ENCODE measurements at regions not wholly inside any gene's neighbourhood (a gene's known extent, or its start where the extent isn't known, plus 50 kb on each side); places are given as distances from the start of the nearest gene placed in this dataset.

DNA sequence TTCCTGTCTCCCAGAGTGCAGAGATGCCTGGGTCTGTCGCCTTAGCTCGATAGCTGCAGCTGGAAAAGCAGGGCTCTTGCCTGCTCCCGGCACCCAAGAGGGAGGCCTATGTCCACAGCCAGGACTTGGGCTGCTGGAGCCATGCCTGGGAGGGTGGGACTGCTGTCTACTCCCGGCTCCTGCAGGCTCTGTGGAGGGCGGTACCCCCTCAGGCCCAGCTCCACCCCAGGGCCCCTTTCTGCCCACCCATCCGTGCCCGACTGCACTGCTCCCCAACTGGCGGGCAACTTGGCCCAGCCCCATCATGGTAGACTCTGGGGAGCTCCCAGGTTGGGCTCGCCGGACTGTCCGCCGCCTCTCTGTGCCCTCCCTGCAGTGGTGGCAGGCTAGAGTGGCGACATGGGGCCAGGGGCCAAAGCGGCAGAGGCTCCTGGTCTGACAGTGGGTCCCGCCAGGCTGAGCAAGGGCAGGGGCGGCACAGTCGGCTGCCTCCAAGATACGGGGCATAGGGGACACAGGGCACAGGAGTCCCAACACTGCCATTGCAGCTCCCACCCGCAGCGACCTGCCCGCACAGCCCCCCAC lies 901.0 kb downstream of the CCDC85A start:
- Histone ChIP-seq H3K27ac (no peak overlapping the region), H3K27me3 (replicated peaks) (no peaks in the 10 kb centered on the region), H3K36me3 (no peaks in the 10 kb centered on the region), H3K4me1 (replicated peaks) (no peaks in the 10 kb centered on the region), H3K9me3 (replicated peaks) (no peaks in the 10 kb centered on the region), H3K4me3 (no peak overlapping the region)
- no peak for DNase-seq (ENCODE audit: low read depth in 1 of 2, low spot score in 2 of 2)

DNA sequence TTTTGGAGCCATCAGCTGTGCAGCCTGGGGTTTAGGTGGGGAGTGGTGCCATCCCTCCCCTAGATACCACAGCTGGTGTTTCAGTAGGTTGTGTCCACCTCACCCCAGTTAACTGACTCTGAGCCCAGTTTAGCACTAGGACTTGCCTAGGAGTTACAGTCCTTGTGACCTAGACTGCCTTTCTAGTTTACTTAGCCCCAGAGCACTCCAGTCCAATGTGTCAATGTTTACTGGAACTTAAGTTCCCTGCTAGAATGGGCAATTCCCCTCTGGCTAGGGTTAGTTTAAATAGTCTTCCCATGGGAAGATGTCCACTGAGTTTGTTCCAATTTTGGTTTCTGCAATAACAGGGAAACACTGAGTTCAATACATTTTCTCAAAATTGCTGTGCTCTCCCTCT lies 909.2 kb downstream of the CCDC85A start:
- H3K4me1 ChIP-seq (replicated peaks) = no peaks in the 10 kb centered on the region
- no peak overlapping the region for H3K4me3 ChIP-seq
- no peak for DNase-seq (ENCODE audit: low read depth in 1 of 2, low spot score in 2 of 2)
- no peaks in the 10 kb centered on the region for H3K36me3 ChIP-seq
- no peaks in the 10 kb centered on the region for H3K27me3 ChIP-seq (replicated peaks)
- 0 out of 2 replicates have a peak, but pooled peaks cover 2% of the 10 kb centered on the region for H3K9me3 ChIP-seq (replicated peaks)
- H3K27ac ChIP-seq = no peak overlapping the region

- no peaks in the 10 kb centered on the region for H3K9me3 ChIP-seq (replicated peaks)
- H3K27me3 ChIP-seq (replicated peaks) = no peaks in the 10 kb centered on the region
- no peak for DNase-seq (ENCODE audit: low read depth in 1 of 2, low spot score in 2 of 2)
- H3K4me1 ChIP-seq (replicated peaks) = no peaks in the 10 kb centered on the region
- no peak overlapping the region for H3K4me3 ChIP-seq
- H3K27ac ChIP-seq = no peak overlapping the region
- no peaks in the 10 kb centered on the region for H3K36me3 ChIP-seq
Observed at GRCh38 chr2:57097855-57098254, 914.1 kb downstream of the CCDC85A start.

DNA sequence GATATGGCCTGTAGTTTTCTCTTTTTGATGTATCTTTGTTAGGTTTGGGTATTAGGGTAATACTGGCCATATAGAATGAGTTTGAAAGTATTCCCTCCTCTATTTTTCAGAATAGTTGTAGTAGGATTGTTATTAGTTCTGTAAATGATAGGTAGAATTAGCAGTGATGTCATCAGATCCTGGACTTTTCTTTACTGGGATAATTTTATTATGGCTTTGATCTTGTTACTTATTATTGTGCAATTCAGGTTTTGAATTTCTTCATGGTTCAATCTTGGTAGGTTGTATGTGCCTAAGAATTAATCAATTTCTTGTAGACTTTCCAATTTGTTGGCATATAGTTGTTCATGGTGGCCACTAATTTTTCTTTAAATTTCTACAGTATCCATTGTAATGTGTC lies 916.6 kb downstream of the CCDC85A start:
- Histone ChIP-seq H3K4me1 (replicated peaks) (no peaks in the 10 kb centered on the region), H3K27ac (no peak overlapping the region), H3K9me3 (replicated peaks) (no peaks in the 10 kb centered on the region), H3K36me3 (no peaks in the 10 kb centered on the region), H3K27me3 (replicated peaks) (no peaks in the 10 kb centered on the region), H3K4me3 (no peak overlapping the region)
- no peak for DNase-seq (ENCODE audit: low read depth in 1 of 2, low spot score in 2 of 2)

DNA sequence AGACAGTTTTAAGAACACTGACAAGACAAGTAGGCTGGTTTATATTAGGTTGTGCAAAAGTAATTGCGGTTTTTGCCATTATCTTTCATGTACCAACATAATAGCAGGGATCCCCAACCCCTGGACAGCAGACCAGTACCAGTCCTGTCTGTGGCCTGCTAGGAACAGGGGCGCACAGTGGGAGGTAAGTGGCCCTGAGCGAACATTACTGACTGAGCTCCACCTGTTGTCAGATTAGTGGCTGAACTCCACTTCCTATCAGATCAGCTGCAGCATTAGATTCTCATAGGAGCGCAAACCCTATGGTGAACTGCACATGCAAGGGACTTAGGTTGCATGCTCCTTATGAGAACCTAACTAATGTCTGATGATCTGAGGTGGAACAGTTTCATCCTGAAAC lies 921.9 kb downstream of the CCDC85A start:
- H3K27me3 ChIP-seq (replicated peaks) = no peaks in the 10 kb centered on the region
- no peak overlapping the region for H3K27ac ChIP-seq
- H3K9me3 ChIP-seq (replicated peaks) = no peaks in the 10 kb centered on the region
- H3K4me3 ChIP-seq = no peak overlapping the region
- no peak for DNase-seq (ENCODE audit: low read depth in 1 of 2, low spot score in 2 of 2)
- no peaks in the 10 kb centered on the region for H3K4me1 ChIP-seq (replicated peaks)
- no peaks in the 10 kb centered on the region for H3K36me3 ChIP-seq

DNA sequence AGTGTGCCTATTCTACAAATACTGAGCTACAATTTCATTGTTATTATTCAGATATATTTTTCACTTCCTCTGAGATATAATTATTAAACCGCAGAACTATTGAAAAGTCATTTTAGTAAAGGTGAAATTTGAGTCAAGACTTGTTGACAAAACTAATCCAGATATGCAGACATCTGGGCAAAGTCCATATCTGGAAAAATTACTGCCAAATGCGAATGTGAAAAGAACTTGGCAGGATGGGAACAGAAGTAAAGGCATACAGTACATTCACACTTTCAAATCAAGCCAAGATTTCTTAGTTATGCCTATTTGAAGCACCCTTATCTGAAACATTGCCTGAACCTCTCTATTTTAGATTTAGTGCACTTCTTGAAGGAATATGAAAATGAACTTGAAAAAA lies 923.6 kb downstream of the CCDC85A start:
- no peak overlapping the region for H3K4me3 ChIP-seq

GRCh38 chr2:57111531-57111930 lies 927.7 kb downstream of the CCDC85A start:
- no peak overlapping the region for H3K4me3 ChIP-seq
- no peaks in the 10 kb centered on the region for H3K9me3 ChIP-seq (replicated peaks)
- DNase-seq (ENCODE audit: low read depth in 1 of 2, low spot score in 2 of 2) = no peak
- no peaks in the 10 kb centered on the region for H3K36me3 ChIP-seq
- no peaks in the 10 kb centered on the region for H3K4me1 ChIP-seq (replicated peaks)
- H3K27me3 ChIP-seq (replicated peaks) = no peaks in the 10 kb centered on the region
- H3K27ac ChIP-seq = no peak overlapping the region

More for the DNA sequence above, 923.6 kb downstream of the CCDC85A start:
- Histone ChIP-seq H3K27ac (no peak overlapping the region), H3K36me3 (no peaks in the 10 kb centered on the region), H3K27me3 (replicated peaks) (no peaks in the 10 kb centered on the region), H3K4me1 (replicated peaks) (no peaks in the 10 kb centered on the region), H3K9me3 (replicated peaks) (no peaks in the 10 kb centered on the region)
- no peak for DNase-seq (ENCODE audit: low read depth in 1 of 2, low spot score in 2 of 2)

DNA sequence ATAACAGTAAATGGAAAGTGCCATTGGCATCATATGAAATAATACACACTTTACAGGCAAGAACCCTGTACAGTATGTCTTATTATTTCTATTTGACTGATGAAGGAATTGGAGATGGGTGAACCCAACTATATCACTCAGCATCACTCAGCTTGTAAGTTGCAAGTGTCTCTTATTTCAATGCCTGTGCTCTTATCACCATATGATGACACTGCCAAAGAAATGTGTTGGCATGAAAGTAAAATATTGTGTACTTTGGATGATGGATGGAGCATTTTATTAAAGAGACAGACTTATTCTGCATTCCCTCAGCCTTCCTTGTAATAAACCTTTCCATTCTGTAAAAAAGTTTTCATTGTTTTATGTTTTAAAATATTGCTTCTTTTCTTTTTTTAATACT lies 927.5 kb upstream of the VRK2 start:
- no peak overlapping the region for H3K4me3 ChIP-seq
- no peaks in the 10 kb centered on the region for H3K36me3 ChIP-seq
- H3K4me1 ChIP-seq (replicated peaks) = no peaks in the 10 kb centered on the region
- no peak for DNase-seq (ENCODE audit: low read depth in 1 of 2, low spot score in 2 of 2)
- H3K27me3 ChIP-seq (replicated peaks) = no peaks in the 10 kb centered on the region
- no peaks in the 10 kb centered on the region for H3K9me3 ChIP-seq (replicated peaks)
- H3K27ac ChIP-seq = no peak overlapping the region

DNA sequence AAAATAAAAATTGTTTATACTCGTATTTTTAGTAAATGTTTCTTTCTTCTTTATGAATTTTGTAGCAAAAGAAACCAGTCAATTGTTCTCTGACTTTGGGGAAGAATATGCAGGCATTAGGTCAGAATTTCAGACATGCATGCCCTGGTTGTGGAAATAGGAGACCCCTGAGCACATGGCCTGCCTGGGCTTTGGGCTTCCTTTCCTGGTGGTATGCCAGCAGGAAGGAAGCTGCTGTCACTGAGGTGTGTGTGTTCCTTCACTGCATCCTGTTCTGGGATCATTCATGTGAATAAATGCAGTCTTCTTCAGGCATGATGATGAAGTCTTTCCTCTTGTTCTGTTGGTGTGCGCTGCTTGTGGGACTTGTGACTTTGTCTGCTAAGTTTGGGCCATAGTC lies 920.2 kb upstream of the VRK2 start:
- H3K4me1 ChIP-seq (replicated peaks) = no peaks in the 10 kb centered on the region
- no peaks in the 10 kb centered on the region for H3K36me3 ChIP-seq
- H3K27me3 ChIP-seq (replicated peaks) = no peaks in the 10 kb centered on the region
- H3K4me3 ChIP-seq = no peak overlapping the region
- no peaks in the 10 kb centered on the region for H3K9me3 ChIP-seq (replicated peaks)
- no peak overlapping the region for H3K27ac ChIP-seq
- no peak for DNase-seq (ENCODE audit: low read depth in 1 of 2, low spot score in 2 of 2)

DNA sequence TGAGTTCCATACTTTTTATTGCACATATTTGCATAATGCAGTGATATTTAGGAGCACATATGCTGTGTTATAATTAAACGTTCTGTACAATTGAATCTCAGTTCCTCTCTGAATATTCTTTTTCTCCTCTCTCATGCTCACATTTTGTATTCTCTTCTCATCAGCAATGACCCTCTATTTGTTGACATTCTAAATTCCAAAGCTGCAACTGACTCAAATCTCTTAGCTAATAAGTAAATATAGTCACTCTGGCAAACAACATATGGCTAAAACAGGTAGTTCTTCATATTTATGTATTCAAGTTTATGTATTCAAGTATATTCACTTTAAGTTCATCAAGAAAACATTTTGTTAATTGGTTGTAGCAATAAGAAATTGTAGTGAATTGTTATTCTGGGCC lies 907.4 kb upstream of the VRK2 start:
- H3K27me3 ChIP-seq (replicated peaks) = no peaks in the 10 kb centered on the region

DNA sequence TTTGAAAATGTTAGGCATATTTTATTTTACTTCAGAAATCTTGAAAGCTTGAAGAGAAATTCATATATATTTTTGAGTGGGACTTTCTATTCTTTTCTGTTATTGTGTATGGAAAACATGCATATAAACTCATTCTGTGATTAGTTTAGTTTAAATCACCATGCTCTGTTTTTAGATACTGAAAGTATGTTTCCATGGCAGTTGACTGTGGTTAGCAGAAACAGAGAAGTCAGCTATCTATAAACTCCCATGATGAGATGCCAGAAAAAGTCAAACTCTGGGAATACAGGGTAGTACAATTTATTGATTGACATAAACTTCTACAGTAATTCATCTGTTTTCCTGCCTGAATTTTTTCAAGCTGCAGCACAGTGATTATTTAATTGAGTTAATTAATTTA lies 905.3 kb upstream of the VRK2 start:
- no peak for DNase-seq (ENCODE audit: low read depth in 1 of 2, low spot score in 2 of 2)
- Histone ChIP-seq H3K4me1 (replicated peaks) (no peaks in the 10 kb centered on the region), H3K27ac (no peak overlapping the region)

More for the DNA sequence above, 907.4 kb upstream of the VRK2 start:
- no peak overlapping the region for H3K27ac ChIP-seq
- DNase-seq (ENCODE audit: low read depth in 1 of 2, low spot score in 2 of 2) = no peak
- no peaks in the 10 kb centered on the region for H3K36me3 ChIP-seq
- no peaks in the 10 kb centered on the region for H3K4me1 ChIP-seq (replicated peaks)
- no peak overlapping the region for H3K4me3 ChIP-seq
- H3K9me3 ChIP-seq (replicated peaks) = no peaks in the 10 kb centered on the region

GRCh38 chr2:57146951-57147350 lies 899.7 kb upstream of the VRK2 start:
- Histone ChIP-seq H3K4me1 (replicated peaks) (no peaks in the 10 kb centered on the region), H3K27me3 (replicated peaks) (no peaks in the 10 kb centered on the region), H3K27ac (no peak overlapping the region), H3K9me3 (replicated peaks) (no peaks in the 10 kb centered on the region; the same call in 1 of the 2 replicates), H3K4me3 (no peak overlapping the region), H3K36me3 (no peaks in the 10 kb centered on the region)
- no peak for DNase-seq (ENCODE audit: low read depth in 1 of 2, low spot score in 2 of 2)

More for the DNA sequence above, 905.3 kb upstream of the VRK2 start:
- no peak overlapping the region for H3K4me3 ChIP-seq
- no peaks in the 10 kb centered on the region for H3K9me3 ChIP-seq (replicated peaks)
- no peaks in the 10 kb centered on the region for H3K27me3 ChIP-seq (replicated peaks)
- no peaks in the 10 kb centered on the region for H3K36me3 ChIP-seq

- Histone ChIP-seq H3K4me1 (replicated peaks) (no peaks in the 10 kb centered on the region), H3K9me3 (replicated peaks) (no peaks in the 10 kb centered on the region), H3K27ac (no peak overlapping the region), H3K4me3 (no peak overlapping the region), H3K27me3 (replicated peaks) (no peaks in the 10 kb centered on the region), H3K36me3 (no peaks in the 10 kb centered on the region)
- no peak for DNase-seq (ENCODE audit: low read depth in 1 of 2, low spot score in 2 of 2)
Observed at GRCh38 chr2:57156231-57156924, 890.2 kb upstream of the VRK2 start.

DNA sequence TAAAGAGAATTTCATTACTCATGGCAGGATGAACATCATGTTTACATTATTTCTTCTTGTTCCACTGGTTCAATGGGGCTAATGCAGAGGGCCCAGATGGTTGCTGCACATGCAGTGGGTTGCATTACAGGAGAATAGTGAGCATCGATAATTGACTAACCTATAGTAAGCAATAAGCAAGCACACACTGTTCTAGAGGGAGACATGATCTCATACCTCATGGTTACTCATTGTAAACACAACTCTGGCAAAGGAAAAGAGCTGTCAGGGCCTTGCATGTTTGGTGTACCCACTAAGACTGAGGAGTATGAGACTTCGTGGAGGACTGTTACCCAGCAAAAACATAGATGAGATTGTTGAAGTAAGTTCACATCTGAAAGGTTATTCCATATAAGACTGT lies 885.6 kb upstream of the VRK2 start:
- Histone ChIP-seq H3K36me3 (no peaks in the 10 kb centered on the region), H3K4me3 (no peak overlapping the region), H3K27ac (no peak overlapping the region), H3K4me1 (replicated peaks) (no peaks in the 10 kb centered on the region), H3K9me3 (replicated peaks) (no peaks in the 10 kb centered on the region), H3K27me3 (replicated peaks) (no peaks in the 10 kb centered on the region)
- DNase-seq (ENCODE audit: low read depth in 1 of 2, low spot score in 2 of 2) = no peak

DNA sequence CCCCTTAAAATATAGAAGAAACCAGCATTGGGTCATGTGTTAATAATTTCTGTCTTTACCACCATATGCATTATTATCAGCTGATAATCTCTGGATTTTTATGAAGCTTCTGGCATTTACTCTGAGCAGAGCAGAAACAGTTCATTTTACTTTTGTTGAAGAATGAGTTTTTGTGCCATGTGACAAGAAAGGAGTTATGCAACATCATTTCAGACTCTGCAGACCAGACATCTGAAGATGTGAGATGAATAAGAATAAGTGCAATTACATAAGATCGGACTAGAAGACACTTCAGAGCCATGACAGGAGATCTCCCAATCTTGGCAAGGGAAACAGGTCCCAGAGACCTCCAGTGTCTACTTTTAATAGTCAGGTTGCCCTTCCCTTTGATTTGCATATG lies 869.4 kb upstream of the VRK2 start:
- no peak overlapping the region for H3K27ac ChIP-seq
- no peaks in the 10 kb centered on the region for H3K27me3 ChIP-seq (replicated peaks)
- 0 out of 2 replicates have a peak, but pooled peaks cover under 1% of the 10 kb centered on the region for H3K9me3 ChIP-seq (replicated peaks)
- H3K4me3 ChIP-seq = no peak overlapping the region
- H3K4me1 ChIP-seq (replicated peaks) = peaks cover 26% of the 10 kb centered on the region
- no peak for DNase-seq (ENCODE audit: low read depth in 1 of 2, low spot score in 2 of 2)
- no peaks in the 10 kb centered on the region for H3K36me3 ChIP-seq

Data from SJSA1 (cell line).